Islet precursor cell (in vitro differentiated cells): ENCODE measurements at regions not wholly inside any gene's neighbourhood (a gene's known extent, or its start where the extent isn't known, plus 50 kb on each side); places are given as distances from the start of the nearest gene placed in this dataset.
"Not testable (repeated sequence)": the region's sequence is repeated elsewhere in the genome, so short reads cannot be mapped to it uniquely, and the experiment has no call there.

Source experiments
- DNase-seq: peaks from one replicate; pipeline ENCODE4 v3.0.0-alpha.2; 2018

GRCh38 chr7:21330462-21331178 lies 97.3 kb upstream of the SP4 start:
- no peak for DNase-seq

- DNase-seq, result no peak
These were observed 93.0 kb upstream of the SP4 start for GRCh38 chr7:21334906-21335305.

GRCh38 chr7:21336743-21337142 lies 91.1 kb upstream of the SP4 start:
- no peak for DNase-seq

- DNase-seq, result no peak
These were observed 89.1 kb upstream of the SP4 start for GRCh38 chr7:21338728-21339164.

- DNase-seq, result not testable (repeated sequence)
These were observed 83.0 kb upstream of the SP4 start for GRCh38 chr7:21344900-21345299.

- DNase-seq, result no peak
These were observed 82.5 kb upstream of the SP4 start for GRCh38 chr7:21345361-21345760.

- DNase-seq, result no peak
These were observed 81.6 kb upstream of the SP4 start for GRCh38 chr7:21346297-21346696.

GRCh38 chr7:21352540-21353387 lies 75.1 kb upstream of the SP4 start:
- no peak for DNase-seq

- no peak for DNase-seq
These were observed 74.5 kb upstream of the SP4 start for GRCh38 chr7:21353388-21353780.

- no peak for DNase-seq
These were observed 73.6 kb upstream of the SP4 start for GRCh38 chr7:21354284-21354683.

GRCh38 chr7:21355406-21355874 lies 72.4 kb upstream of the SP4 start:
- DNase-seq, result no peak

- DNase-seq, result no peak
These were observed 71.3 kb upstream of the SP4 start for GRCh38 chr7:21356616-21357015.

GRCh38 chr7:21357151-21358097 lies 70.5 kb upstream of the SP4 start:
- DNase-seq, result no peak

GRCh38 chr7:21358648-21359047 lies 69.2 kb upstream of the SP4 start:
- no peak for DNase-seq

GRCh38 chr7:21359163-21359562 lies 68.7 kb upstream of the SP4 start:
- DNase-seq, result no peak

- DNase-seq, result no peak
These were observed 66.3 kb upstream of the SP4 start for GRCh38 chr7:21361413-21362125.

- DNase-seq, result no peak
These were observed 63.0 kb upstream of the SP4 start for GRCh38 chr7:21364801-21365271.

- no peak for DNase-seq
These were observed 61.8 kb upstream of the SP4 start for GRCh38 chr7:21365866-21366624.

GRCh38 chr7:21367081-21367480 lies 60.8 kb upstream of the SP4 start:
- no peak for DNase-seq

- DNase-seq, result no peak
These were observed 60.3 kb upstream of the SP4 start for GRCh38 chr7:21367537-21367936.

GRCh38 chr7:21368317-21368716 lies 59.6 kb upstream of the SP4 start:
- DNase-seq, result no peak
